Activated B cell treated with CpG ODN at 0.5 μM for 24 hours (primary cell): ENCODE measurements at regions not wholly inside any gene's neighbourhood (a gene's known extent, or its start where the extent isn't known, plus 50 kb on each side); places are given as distances from the start of the nearest gene placed in this dataset.

Experiments used
- ATAC-seq: fragments of 200-7000 bp; cut with Tn5 transposase; one replicate; pipeline ENCODE4 v1.10.0; 2021; ENCODE audit warnings: low read depth, mild to moderate bottlenecking, moderate library complexity
- CTCF ChIA-PET: fragments of 350-600 bp; sonication (Branson Sonifier 250); formaldehyde crosslinking; loops from one replicate; lab custom pipeline; 2021; ENCODE audit warnings: antibody characterized with exemption; lab: Charles Lee
- POLR2A ChIA-PET: fragments of 350-600 bp; sonication (Branson Sonifier 250); formaldehyde crosslinking; loops from one replicate; lab custom pipeline; 2021; ENCODE audit warnings: antibody characterized with exemption; lab: Charles Lee
- DNase-seq: peaks from one replicate; pipeline ENCODE4 v3.0.0; 2022
- H3K27ac Mint-ChIP-seq: one replicate; pipeline ENCODE4 v1.8.0; 2020; ENCODE audit warnings: mixed read lengths
- H3K27me3 Mint-ChIP-seq: one replicate; pipeline ENCODE4 v1.8.0; 2021; ENCODE audit warnings: mixed read lengths
- H3K36me3 Mint-ChIP-seq: one replicate; pipeline ENCODE4 v1.8.0; 2021; ENCODE audit warnings: low read depth, mixed read lengths
- H3K4me1 Mint-ChIP-seq: one replicate; pipeline ENCODE4 v1.8.0; 2021; ENCODE audit warnings: mixed read lengths
- H3K4me3 Mint-ChIP-seq: one replicate; pipeline ENCODE4 v1.8.0; 2020; ENCODE audit warnings: mild to moderate bottlenecking, mixed read lengths
- H3K9me3 Mint-ChIP-seq: one replicate; pipeline ENCODE4 v1.8.0; 2020; ENCODE audit warnings: mixed read lengths
- CTCF ChIP-seq: fragments of 200-600 bp; IDR thresholded peaks from one replicate; pipeline ENCODE4 v1.8.0; 2022; ENCODE audit warnings: antibody characterized with exemption, mild to moderate bottlenecking
- intact Hi-C: fragments of 100-400 bp; cut with micrococcal nuclease; formaldehyde crosslinking; loops from one replicate; pipeline ENCODE4 v1.15.1; 2024

- H3K4me3 Mint-ChIP-seq: no peak overlapping the region
- ATAC-seq: no peak
- CTCF ChIA-PET: no interaction called here
- H3K9me3 Mint-ChIP-seq: peaks cover 7% of the 10 kb centered on the region
- POLR2A ChIA-PET: no interaction called here
- TF ChIP-seq CTCF: no peak
- H3K27me3 Mint-ChIP-seq: no peaks in the 10 kb centered on the region
- no peak for DNase-seq
- no peaks in the 10 kb centered on the region for H3K4me1 Mint-ChIP-seq
- H3K27ac Mint-ChIP-seq: no peak overlapping the region
- no peaks in the 10 kb centered on the region for H3K36me3 Mint-ChIP-seq
- intact Hi-C loops: no loop called here
Observed at GRCh38 chr18:34624551-34624950, 85.5 kb upstream of the DTNA start.

- ChIA-PET CTCF (no interaction called here), POLR2A (no interaction called here)
- H3K9me3 Mint-ChIP-seq: no peaks in the 10 kb centered on the region
- no peak for ATAC-seq
- DNase-seq: no peak
- H3K27me3 Mint-ChIP-seq: no peaks in the 10 kb centered on the region
- no peak for TF ChIP-seq CTCF
- intact Hi-C loops: no loop called here
- H3K4me3 Mint-ChIP-seq: no peak overlapping the region
- no peaks in the 10 kb centered on the region for H3K4me1 Mint-ChIP-seq
- no peak overlapping the region for H3K27ac Mint-ChIP-seq
- H3K36me3 Mint-ChIP-seq: no peaks in the 10 kb centered on the region
Observed at GRCh38 chr18:34626404-34627136, 83.5 kb upstream of the DTNA start.

- no peaks in the 10 kb centered on the region for H3K36me3 Mint-ChIP-seq
- intact Hi-C loops: no loop called here
- ChIA-PET CTCF (no interaction called here), POLR2A (no interaction called here)
- ATAC-seq (no peak), DNase-seq (no peak)
- no peak overlapping the region for H3K4me3 Mint-ChIP-seq
- H3K27ac Mint-ChIP-seq: no peak overlapping the region
- no peaks in the 10 kb centered on the region for H3K4me1 Mint-ChIP-seq
- TF ChIP-seq CTCF: no peak
- no peaks in the 10 kb centered on the region for H3K9me3 Mint-ChIP-seq
- no peaks in the 10 kb centered on the region for H3K27me3 Mint-ChIP-seq
Observed at GRCh38 chr18:34627137-34627920, 82.8 kb upstream of the DTNA start.

GRCh38 chr18:34631093-34631966 is 78.8 kb upstream of the DTNA start:
- H3K27me3 Mint-ChIP-seq: no peaks in the 10 kb centered on the region
- H3K9me3 Mint-ChIP-seq: no peaks in the 10 kb centered on the region
- no peak for TF ChIP-seq CTCF
- intact Hi-C loops: no loop called here
- DNase-seq (no peak), ATAC-seq (no peak)
- H3K27ac Mint-ChIP-seq: no peak overlapping the region
- POLR2A ChIA-PET: no interaction called here
- no peaks in the 10 kb centered on the region for H3K4me1 Mint-ChIP-seq
- no peak overlapping the region for H3K4me3 Mint-ChIP-seq
- no peaks in the 10 kb centered on the region for H3K36me3 Mint-ChIP-seq
- CTCF ChIA-PET: no interaction called here

- no peak overlapping the region for H3K4me3 Mint-ChIP-seq
- H3K27ac Mint-ChIP-seq: no peak overlapping the region
- DNase-seq (no peak), ATAC-seq (no peak)
- H3K4me1 Mint-ChIP-seq: no peaks in the 10 kb centered on the region
- no peaks in the 10 kb centered on the region for H3K27me3 Mint-ChIP-seq
- ChIA-PET CTCF (no interaction called here), POLR2A (no interaction called here)
- no peak for TF ChIP-seq CTCF
- no peaks in the 10 kb centered on the region for H3K36me3 Mint-ChIP-seq
- H3K9me3 Mint-ChIP-seq: no peaks in the 10 kb centered on the region
- intact Hi-C loops: no loop called here
Observed at GRCh38 chr18:34632321-34632720, 77.8 kb upstream of the DTNA start.
